Putamen (tissue), 1 donor: ENCODE measurements at regions not wholly inside any gene's neighbourhood (a gene's known extent, or its start where the extent isn't known, plus 50 kb on each side); places are given as distances from the start of the nearest gene placed in this dataset.

Experiments used
- DNase-seq: peaks from one replicate; pipeline ENCODE4 v3.0.0-alpha.2; 2016; ENCODE audit warnings: low spot score

- no peak for DNase-seq
These were observed 266.6 kb downstream of the TFCP2L1 start for GRCh38 chr2:121018136-121019061.

GRCh38 chr2:121019071-121019470, 265.9 kb downstream of the TFCP2L1 start:
- DNase-seq = no peak

GRCh38 chr2:121019756-121020155, 265.2 kb downstream of the TFCP2L1 start:
- DNase-seq = no peak

GRCh38 chr2:121021685-121022084, 263.3 kb downstream of the TFCP2L1 start:
- no peak for DNase-seq

GRCh38 chr2:121028577-121028976, 256.4 kb downstream of the TFCP2L1 start:
- DNase-seq = no peak

- DNase-seq = no peak
These were observed 254.5 kb downstream of the TFCP2L1 start for GRCh38 chr2:121030523-121030922.

- no peak for DNase-seq
These were observed 253.2 kb downstream of the TFCP2L1 start for GRCh38 chr2:121031568-121032340.

GRCh38 chr2:121033461-121033996, 251.5 kb downstream of the TFCP2L1 start:
- DNase-seq = no peak

GRCh38 chr2:121034551-121034950, 250.5 kb downstream of the TFCP2L1 start:
- no peak for DNase-seq

- DNase-seq = no peak
These were observed 248.7 kb downstream of the TFCP2L1 start for GRCh38 chr2:121036226-121036692.

- no peak for DNase-seq
These were observed 247.5 kb downstream of the TFCP2L1 start for GRCh38 chr2:121037480-121037879.

GRCh38 chr2:121038031-121038430, 247.0 kb downstream of the TFCP2L1 start:
- no peak for DNase-seq

GRCh38 chr2:121038431-121038830, 246.6 kb downstream of the TFCP2L1 start:
- DNase-seq = no peak

- DNase-seq = no peak
These were observed 245.9 kb downstream of the TFCP2L1 start for GRCh38 chr2:121038891-121039616.

- DNase-seq = no peak
These were observed 245.3 kb downstream of the TFCP2L1 start for GRCh38 chr2:121039679-121040078.

GRCh38 chr2:121041516-121041915, 243.5 kb downstream of the TFCP2L1 start:
- no peak for DNase-seq

GRCh38 chr2:121043061-121043826, 241.8 kb downstream of the TFCP2L1 start:
- DNase-seq = no peak

GRCh38 chr2:121043827-121044222, 241.2 kb downstream of the TFCP2L1 start:
- no peak for DNase-seq

GRCh38 chr2:121044412-121044811, 240.6 kb downstream of the TFCP2L1 start:
- no peak for DNase-seq

- no peak for DNase-seq
These were observed 239.8 kb downstream of the TFCP2L1 start for GRCh38 chr2:121045245-121045644.

GRCh38 chr2:121046335-121046734, 238.7 kb downstream of the TFCP2L1 start:
- no peak for DNase-seq
